Fibroblast of skin of abdomen (primary cell): ENCODE measurements at regions not wholly inside any gene's neighbourhood (a gene's known extent, or its start where the extent isn't known, plus 50 kb on each side); places are given as distances from the start of the nearest gene placed in this dataset.

Source experiments
- DNase-seq: peaks from one replicate; pipeline ENCODE4 v3.0.0-alpha.2; 2013

GRCh38 chr2:16040271-16041010 lies 100.1 kb downstream of the MYCN start:
- DNase-seq: no peak

- DNase-seq: no peak
Measured at GRCh38 chr2:16039823-16040222, 99.5 kb downstream of the MYCN start.

- DNase-seq: no peak
Measured at GRCh38 chr2:16039055-16039454, 98.7 kb downstream of the MYCN start.

- DNase-seq: no peak
Measured at GRCh38 chr2:16038621-16039020, 98.3 kb downstream of the MYCN start.

GRCh38 chr2:16037808-16038457 lies 97.6 kb downstream of the MYCN start:
- no peak for DNase-seq

- no peak for DNase-seq
Measured at GRCh38 chr2:16036951-16037350, 96.6 kb downstream of the MYCN start.

- no peak for DNase-seq
Measured at GRCh38 chr2:16035747-16036745, 95.7 kb downstream of the MYCN start.

GRCh38 chr2:16034975-16035746 lies 94.8 kb downstream of the MYCN start:
- DNase-seq: no peak

GRCh38 chr2:16034151-16034974 lies 94.0 kb downstream of the MYCN start:
- DNase-seq: no peak

GRCh38 chr2:16033032-16033293 lies 92.6 kb downstream of the MYCN start:
- DNase-seq: no peak

GRCh38 chr2:16032282-16033031 lies 92.1 kb downstream of the MYCN start:
- no peak for DNase-seq

GRCh38 chr2:16031848-16032159 lies 91.5 kb downstream of the MYCN start:
- DNase-seq: no peak

- no peak for DNase-seq
Measured at GRCh38 chr2:16031058-16031847, 90.9 kb downstream of the MYCN start.

GRCh38 chr2:16030206-16031057 lies 90.1 kb downstream of the MYCN start:
- no peak for DNase-seq

GRCh38 chr2:16028644-16029043 lies 88.3 kb downstream of the MYCN start:
- no peak for DNase-seq

- DNase-seq: no peak
Measured at GRCh38 chr2:16026816-16027501, 86.6 kb downstream of the MYCN start.

- DNase-seq: no peak
Measured at GRCh38 chr2:16025876-16026640, 85.7 kb downstream of the MYCN start.
